ENCODE measurements at regions not wholly inside any gene's neighbourhood (a gene's known extent, or its start where the extent isn't known, plus 50 kb on each side); places are given as distances from the start of the nearest gene placed in this dataset.

- Histone ChIP-seq H3K9ac (ENCODE audit: insufficient read depth in 1 of 2, low read length in 2 of 2) (no peak overlapping the region), H3K27me3 (ENCODE audit: control insufficient read depth in 3 of 3, insufficient read depth in 3 of 3, low read length in 2 of 3) (no peaks in the 10 kb centered on the region), H3K4me3 (no peak overlapping the region), H3K9me3 (ENCODE audit: control insufficient read depth in 4 of 4, insufficient read depth in 3 of 4, low read length in 3 of 4) (no peaks in the 10 kb centered on the region), H3K4me1 (ENCODE audit: control insufficient read depth in 5 of 5, insufficient read depth in 5 of 5, low read length in 5 of 5) (no peaks in the 10 kb centered on the region), H3K27ac (ENCODE audit: low read depth in 1 of 2, low read length in 1 of 2) (no peak overlapping the region), H3K36me3 (ENCODE audit: control insufficient read depth in 4 of 4, insufficient read depth in 4 of 4, low read length in 4 of 4) (no peaks in the 10 kb centered on the region)
- no peak for TF ChIP-seq CTCF (IDR thresholded peaks at IDR 0.05; ENCODE audit: control extremely low read depth, extremely low read depth)
- ATAC-seq (ENCODE audit: insufficient read depth, low FRiP score) = no peak
- no peak for DNase-seq
Observed at GRCh38 chr2:30068067-30068466, 78.7 kb upstream of the YPEL5 start.

- peaks cover 0 to 4% (median 0%) of the 10 kb centered on the region in 5 donors for H3K4me1 ChIP-seq (ENCODE audit: control insufficient read depth in 5 of 5, insufficient read depth in 5 of 5, low read length in 5 of 5)
- no peaks in the 10 kb centered on the region for H3K27me3 ChIP-seq (ENCODE audit: control insufficient read depth in 3 of 3, insufficient read depth in 3 of 3, low read length in 2 of 3)
- H3K9ac ChIP-seq (ENCODE audit: insufficient read depth in 1 of 2, low read length in 2 of 2) = no peak overlapping the region
- H3K36me3 ChIP-seq (ENCODE audit: control insufficient read depth in 4 of 4, insufficient read depth in 4 of 4, low read length in 4 of 4) = no peaks in the 10 kb centered on the region
- no peak overlapping the region for H3K27ac ChIP-seq (ENCODE audit: low read depth in 1 of 2, low read length in 1 of 2)
- DNase-seq (peak; percentile 63 to 80 (median 67)), ATAC-seq (ENCODE audit: insufficient read depth, low FRiP score) (no peak)
- H3K4me3 ChIP-seq = no peak overlapping the region
- WGBS, 2 donors = 21 to 29% methylated on average over 10 of the region's 10 CpGs
- no peaks in the 10 kb centered on the region for H3K9me3 ChIP-seq (ENCODE audit: control insufficient read depth in 4 of 4, insufficient read depth in 3 of 4, low read length in 3 of 4)
- TF ChIP-seq CTCF (IDR thresholded peaks at IDR 0.05; ENCODE audit: control extremely low read depth, extremely low read depth) = peak; percentile 35
Observed at GRCh38 chr2:30072250-30072842, 74.5 kb upstream of the YPEL5 start.

- no peaks in the 10 kb centered on the region for H3K9me3 ChIP-seq (ENCODE audit: control insufficient read depth in 4 of 4, insufficient read depth in 3 of 4, low read length in 3 of 4)
- H3K27ac ChIP-seq (ENCODE audit: low read depth in 1 of 2, low read length in 1 of 2) = no peak overlapping the region
- no peak for TF ChIP-seq CTCF (IDR thresholded peaks at IDR 0.05; ENCODE audit: control extremely low read depth, extremely low read depth)
- WGBS, 2 donors = 86 to 89% methylated on average over 4 of the region's 4 CpGs
- no peaks in the 10 kb centered on the region for H3K36me3 ChIP-seq (ENCODE audit: control insufficient read depth in 4 of 4, insufficient read depth in 4 of 4, low read length in 4 of 4)
- H3K27me3 ChIP-seq (ENCODE audit: control insufficient read depth in 3 of 3, insufficient read depth in 3 of 3, low read length in 2 of 3) = no peaks in the 10 kb centered on the region
- no peak for ATAC-seq (ENCODE audit: insufficient read depth, low FRiP score)
- no peak for DNase-seq
- peaks cover 0 to 4% (median 0%) of the 10 kb centered on the region in 5 donors for H3K4me1 ChIP-seq (ENCODE audit: control insufficient read depth in 5 of 5, insufficient read depth in 5 of 5, low read length in 5 of 5)
- H3K4me3 ChIP-seq = no peak overlapping the region
- no peak overlapping the region for H3K9ac ChIP-seq (ENCODE audit: insufficient read depth in 1 of 2, low read length in 2 of 2)
Observed at GRCh38 chr2:30073523-30073922, 73.3 kb upstream of the YPEL5 start.

- Histone ChIP-seq H3K9ac (ENCODE audit: insufficient read depth in 1 of 2, low read length in 2 of 2) (no peak overlapping the region), H3K9me3 (ENCODE audit: control insufficient read depth in 4 of 4, insufficient read depth in 3 of 4, low read length in 3 of 4) (no peaks in the 10 kb centered on the region), H3K4me1 (ENCODE audit: control insufficient read depth in 5 of 5, insufficient read depth in 5 of 5, low read length in 5 of 5) (peaks cover 0 to 4% (median 0%) of the 10 kb centered on the region in 5 donors), H3K4me3 (no peak overlapping the region), H3K27me3 (ENCODE audit: control insufficient read depth in 3 of 3, insufficient read depth in 3 of 3, low read length in 2 of 3) (no peaks in the 10 kb centered on the region), H3K27ac (ENCODE audit: low read depth in 1 of 2, low read length in 1 of 2) (no peak overlapping the region), H3K36me3 (ENCODE audit: control insufficient read depth in 4 of 4, insufficient read depth in 4 of 4, low read length in 4 of 4) (no peaks in the 10 kb centered on the region)
- WGBS, 2 donors = 79 to 83% methylated on average over 6 of the region's 6 CpGs
- TF ChIP-seq CTCF (IDR thresholded peaks at IDR 0.05; ENCODE audit: control extremely low read depth, extremely low read depth) = no peak
- ATAC-seq (ENCODE audit: insufficient read depth, low FRiP score) = no peak
- no peak for DNase-seq
Observed at GRCh38 chr2:30074023-30074422, 72.8 kb upstream of the YPEL5 start.

Measured in lung (tissue), 11 donors.